ENCODE measurements at regions not wholly inside any gene's neighbourhood (a gene's known extent, or its start where the extent isn't known, plus 50 kb on each side); places are given as distances from the start of the nearest gene placed in this dataset.

DNA sequence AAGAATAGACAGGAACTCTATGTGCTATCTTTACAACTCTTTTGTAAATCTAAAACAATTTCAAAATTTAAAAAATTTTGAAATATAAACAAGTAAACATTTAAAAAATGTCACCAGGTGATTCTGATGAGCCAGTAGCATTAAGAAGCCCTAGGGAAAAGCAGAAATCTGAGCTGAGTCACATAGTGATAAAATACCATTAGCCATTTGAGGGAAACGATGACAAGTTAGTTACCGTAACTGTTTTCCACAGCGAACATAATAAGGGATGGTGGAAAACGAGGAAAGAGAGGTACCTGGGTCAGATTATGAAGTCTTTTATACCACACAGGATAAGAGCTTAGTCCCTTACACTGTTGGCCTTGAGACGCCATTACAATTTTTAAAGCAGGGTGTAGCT lies 55.5 kb downstream of the PRR15 start:
- TF ChIP-seq, protein P1, sequence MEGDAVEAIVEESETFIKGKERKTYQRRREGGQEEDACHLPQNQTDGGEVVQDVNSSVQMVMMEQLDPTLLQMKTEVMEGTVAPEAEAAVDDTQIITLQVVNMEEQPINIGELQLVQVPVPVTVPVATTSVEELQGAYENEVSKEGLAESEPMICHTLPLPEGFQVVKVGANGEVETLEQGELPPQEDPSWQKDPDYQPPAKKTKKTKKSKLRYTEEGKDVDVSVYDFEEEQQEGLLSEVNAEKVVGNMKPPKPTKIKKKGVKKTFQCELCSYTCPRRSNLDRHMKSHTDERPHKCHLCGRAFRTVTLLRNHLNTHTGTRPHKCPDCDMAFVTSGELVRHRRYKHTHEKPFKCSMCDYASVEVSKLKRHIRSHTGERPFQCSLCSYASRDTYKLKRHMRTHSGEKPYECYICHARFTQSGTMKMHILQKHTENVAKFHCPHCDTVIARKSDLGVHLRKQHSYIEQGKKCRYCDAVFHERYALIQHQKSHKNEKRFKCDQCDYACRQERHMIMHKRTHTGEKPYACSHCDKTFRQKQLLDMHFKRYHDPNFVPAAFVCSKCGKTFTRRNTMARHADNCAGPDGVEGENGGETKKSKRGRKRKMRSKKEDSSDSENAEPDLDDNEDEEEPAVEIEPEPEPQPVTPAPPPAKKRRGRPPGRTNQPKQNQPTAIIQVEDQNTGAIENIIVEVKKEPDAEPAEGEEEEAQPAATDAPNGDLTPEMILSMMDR (IDR thresholded peaks at IDR 0.05), result no peak

DNA sequence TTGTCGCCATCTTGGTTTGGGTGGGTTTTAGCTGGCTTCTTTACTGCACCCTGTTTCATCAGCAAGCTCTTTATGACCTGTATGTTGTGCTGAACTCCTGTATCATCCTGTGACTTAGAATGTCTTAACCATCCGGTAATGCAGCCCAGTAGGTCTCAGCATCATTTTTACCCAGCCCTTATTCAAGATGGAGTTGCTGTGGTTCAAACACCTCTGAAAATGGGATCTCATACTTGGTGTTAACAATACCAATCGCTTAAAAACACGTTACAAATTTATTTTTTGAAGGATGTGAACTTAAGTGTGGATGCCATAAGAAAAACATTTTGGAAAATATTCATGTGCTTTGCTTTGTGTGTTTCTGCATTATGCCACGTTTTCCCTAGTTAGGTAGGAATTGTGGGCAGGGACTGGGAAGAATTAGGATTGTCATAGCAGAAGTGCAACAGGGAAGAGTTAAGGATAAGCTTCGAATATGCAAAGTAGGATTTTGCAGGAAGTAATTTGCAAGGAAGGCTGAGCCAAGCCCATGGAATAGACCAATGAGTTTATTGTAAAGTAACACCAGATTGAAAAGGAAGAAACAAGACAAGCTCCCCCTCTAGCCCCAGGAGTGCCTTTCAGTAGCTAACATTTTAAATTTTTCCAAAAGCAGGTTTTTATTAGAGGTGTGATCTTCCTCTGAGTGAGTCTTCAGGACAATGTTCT lies 56.4 kb downstream of the PRR15 start:
- TF ChIP-seq, protein P1 (IDR thresholded peaks at IDR 0.05), result no peak

DNA sequence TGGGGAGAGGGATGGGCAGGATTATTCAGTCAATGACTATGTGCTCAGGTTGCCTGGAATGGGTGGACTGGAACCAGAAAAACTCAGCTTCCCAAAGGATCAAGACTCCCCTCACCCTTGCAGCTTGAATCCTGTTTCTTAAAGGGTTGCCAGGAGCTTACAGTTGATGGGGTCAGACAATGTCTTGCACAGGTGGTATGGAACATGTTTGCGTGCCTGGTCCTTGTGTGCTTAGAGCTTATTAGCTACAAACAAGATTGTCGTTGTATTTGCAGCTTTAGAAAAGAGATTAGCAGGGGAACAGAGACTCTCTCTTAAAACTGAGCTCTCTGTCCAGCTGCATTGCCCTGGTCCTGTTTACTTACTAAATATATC lies 56.9 kb downstream of the PRR15 start:
- TF ChIP-seq, protein P1 (IDR thresholded peaks at IDR 0.05), result no peak

DNA sequence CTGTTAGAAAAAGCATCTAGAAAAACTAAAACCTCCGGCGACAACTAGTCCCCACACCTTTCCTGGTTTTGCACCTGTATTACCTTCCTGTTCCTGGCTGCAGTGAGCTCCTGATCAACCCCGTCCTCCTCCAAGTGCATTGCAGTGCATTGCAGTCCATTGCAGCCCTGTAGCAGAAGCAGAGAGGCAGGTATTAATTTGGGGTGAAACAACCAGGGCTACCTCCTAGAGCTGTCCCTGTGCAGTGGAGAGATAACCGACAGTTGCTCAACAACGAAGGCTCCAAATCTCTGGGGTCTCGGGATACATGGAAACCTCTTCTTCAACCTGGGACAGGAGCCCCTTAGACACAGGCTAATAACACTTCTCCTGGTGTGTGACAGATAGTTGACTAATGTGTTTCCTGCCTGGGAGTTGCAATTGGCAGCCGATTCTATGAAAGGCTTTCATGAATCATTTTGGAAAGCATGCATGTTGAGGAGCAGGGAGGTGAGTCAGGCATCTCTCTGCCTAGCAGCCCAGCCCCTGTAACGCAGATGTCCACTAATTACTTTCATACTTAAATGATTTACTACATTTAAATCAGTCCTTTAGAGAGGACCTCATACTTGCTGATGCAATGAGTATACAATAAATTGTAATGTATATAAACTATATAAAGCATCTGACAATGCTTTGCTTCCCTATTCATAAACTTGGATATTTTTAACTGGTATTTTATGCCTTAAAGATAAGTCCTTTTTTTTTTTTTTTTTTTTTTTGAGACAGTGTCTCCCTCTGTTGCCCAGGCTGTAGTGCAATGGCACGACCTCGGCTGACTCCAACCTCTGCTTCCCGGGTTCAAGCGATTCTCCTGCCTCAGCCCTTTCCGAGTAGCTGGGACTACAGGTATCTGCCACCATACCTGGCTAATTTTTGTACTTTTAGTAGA lies 59.0 kb downstream of the PRR15 start:
- TF ChIP-seq, protein P1 (IDR thresholded peaks at IDR 0.05), result no peak

DNA sequence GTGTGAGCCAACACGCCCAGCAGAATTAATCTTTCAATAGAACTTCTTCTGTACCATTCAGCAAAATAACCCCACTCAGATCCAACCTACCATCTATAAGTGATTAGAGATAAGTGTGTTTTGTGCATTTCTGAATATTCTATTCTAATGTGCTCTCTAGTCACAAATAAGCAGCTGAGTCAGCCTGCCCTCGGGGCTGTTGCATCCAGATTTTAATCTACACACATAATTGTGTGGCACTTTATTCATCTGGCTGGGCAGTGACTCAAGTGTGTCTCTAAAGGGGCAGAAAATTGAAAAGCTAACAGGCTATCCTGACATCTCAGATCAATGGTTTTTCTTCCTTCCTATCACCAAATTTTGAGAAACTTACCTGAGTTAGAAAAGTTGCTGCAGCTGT lies 60.3 kb downstream of the PRR15 start:
- TF ChIP-seq, protein P1 (IDR thresholded peaks at IDR 0.05), result no peak

DNA sequence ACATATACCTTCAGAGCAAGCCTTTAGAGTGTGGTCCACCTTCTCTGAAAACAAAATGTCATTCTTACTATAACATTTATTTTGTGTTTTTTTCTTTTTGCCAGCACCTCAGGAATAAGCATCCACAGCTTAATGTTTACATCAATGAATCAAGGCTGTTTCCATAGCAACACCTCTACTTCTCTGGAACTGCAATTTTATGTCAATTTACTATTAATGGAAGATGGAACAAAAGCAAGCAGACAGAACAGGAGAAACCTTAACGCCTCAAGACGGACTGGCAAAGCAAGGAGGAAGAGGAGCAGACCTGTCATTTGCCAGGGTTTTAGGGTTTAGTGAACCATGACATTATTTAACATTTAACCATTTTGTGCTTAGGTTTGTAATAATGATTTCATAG lies 63.1 kb downstream of the PRR15 start:
- TF ChIP-seq, protein P1 (IDR thresholded peaks at IDR 0.05), result no peak

DNA sequence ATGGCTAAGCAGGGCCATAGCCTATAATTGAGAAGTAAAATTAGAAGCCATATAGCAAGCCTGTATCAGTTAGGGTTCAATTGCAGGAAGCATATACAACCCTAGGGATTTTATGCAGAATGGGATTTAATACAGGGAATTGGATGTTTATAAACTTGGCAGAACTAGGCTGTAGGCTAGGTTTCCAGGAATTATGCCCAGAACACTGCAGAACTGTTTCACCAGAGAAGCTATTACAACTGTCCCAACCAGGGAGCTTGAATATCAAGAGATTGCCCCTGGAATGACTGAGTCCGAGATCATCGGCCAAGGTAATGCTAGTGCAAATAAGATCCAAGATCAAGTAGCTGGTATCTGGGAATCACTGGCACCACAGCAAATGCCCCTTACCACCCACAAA lies 64.0 kb downstream of the PRR15 start:
- TF ChIP-seq, protein P1 (IDR thresholded peaks at IDR 0.05), result no peak

Measured in LNCAP (cell line).